Hepatocyte (in vitro differentiated cells): ENCODE measurements at regions not wholly inside any gene's neighbourhood (a gene's known extent, or its start where the extent isn't known, plus 50 kb on each side); places are given as distances from the start of the nearest gene placed in this dataset.

Experiments used
- EZH2phosphoT487 ChIP-seq: fragments of 200-600 bp; sonication (generic); IDR thresholded peaks from one replicate; pipeline ENCODE4 v1.6.1; 2018; ENCODE audit warnings: antibody characterized with exemption, mild to moderate bottlenecking, low read depth, moderate library complexity; ENCODE audit not compliant: unreplicated experiment, severe bottlenecking
- TF ChIP-seq, protein P1 (sequence below): fragments of 200-600 bp; sonication (generic); IDR thresholded peaks from 2 replicates; pipeline ENCODE4 v1.5.1; 2016; ENCODE audit warnings: antibody characterized with exemption, mild to moderate bottlenecking; ENCODE audit not compliant: poor library complexity

DNA sequence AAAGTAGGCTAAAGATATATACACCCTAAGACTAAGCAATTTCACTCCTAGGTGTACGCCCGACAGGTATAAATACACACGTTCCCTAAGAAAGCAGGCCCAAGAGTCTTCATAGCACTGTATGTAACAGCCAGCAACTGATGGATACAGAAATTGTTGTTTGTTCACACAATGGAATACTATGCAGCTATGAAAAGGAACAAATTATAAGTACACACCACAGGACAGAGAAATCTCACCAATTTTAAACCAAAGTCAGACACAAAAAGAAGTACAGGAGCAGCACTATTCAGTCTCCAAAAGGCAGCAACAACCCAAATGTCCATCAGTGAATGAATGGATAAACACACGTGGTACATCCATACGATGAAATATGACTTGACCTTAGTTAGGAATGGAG is 106.1 kb downstream of the LITAF start:
- TF ChIP-seq, protein P1, sequence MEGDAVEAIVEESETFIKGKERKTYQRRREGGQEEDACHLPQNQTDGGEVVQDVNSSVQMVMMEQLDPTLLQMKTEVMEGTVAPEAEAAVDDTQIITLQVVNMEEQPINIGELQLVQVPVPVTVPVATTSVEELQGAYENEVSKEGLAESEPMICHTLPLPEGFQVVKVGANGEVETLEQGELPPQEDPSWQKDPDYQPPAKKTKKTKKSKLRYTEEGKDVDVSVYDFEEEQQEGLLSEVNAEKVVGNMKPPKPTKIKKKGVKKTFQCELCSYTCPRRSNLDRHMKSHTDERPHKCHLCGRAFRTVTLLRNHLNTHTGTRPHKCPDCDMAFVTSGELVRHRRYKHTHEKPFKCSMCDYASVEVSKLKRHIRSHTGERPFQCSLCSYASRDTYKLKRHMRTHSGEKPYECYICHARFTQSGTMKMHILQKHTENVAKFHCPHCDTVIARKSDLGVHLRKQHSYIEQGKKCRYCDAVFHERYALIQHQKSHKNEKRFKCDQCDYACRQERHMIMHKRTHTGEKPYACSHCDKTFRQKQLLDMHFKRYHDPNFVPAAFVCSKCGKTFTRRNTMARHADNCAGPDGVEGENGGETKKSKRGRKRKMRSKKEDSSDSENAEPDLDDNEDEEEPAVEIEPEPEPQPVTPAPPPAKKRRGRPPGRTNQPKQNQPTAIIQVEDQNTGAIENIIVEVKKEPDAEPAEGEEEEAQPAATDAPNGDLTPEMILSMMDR, result no peak
- no peak for TF ChIP-seq EZH2phosphoT487
